Kidney (tissue), 13 donors: ENCODE measurements at regions not wholly inside any gene's neighbourhood (a gene's known extent, or its start where the extent isn't known, plus 50 kb on each side); places are given as distances from the start of the nearest gene placed in this dataset.

Experiments
- DNase-seq, 5 donors: peaks; one replicate each; pipeline ENCODE4 v3.0.0-alpha.2; 2013 to 2020
- FAIRE-seq: peaks from 2 replicates; lab custom pipeline; 2012; peaks lifted over from hg19 to GRCh38; lab: Jason Lieb, UNC
- H3K27ac ChIP-seq, 2 donors: one replicate each; pipeline ENCODE4 v1.7.0; 2013; ENCODE audit warnings: low read depth in 2 of 2, low read length in 2 of 2, inconsistent platforms in 1 of 2
- H3K27me3 ChIP-seq: one replicate; pipeline ENCODE4 v1.7.1; 2013; ENCODE audit warnings: low read length, inconsistent platforms; ENCODE audit not compliant: control insufficient read depth, insufficient read depth
- H3K36me3 ChIP-seq, 3 donors: one replicate each; pipeline versions ENCODE4 v1.7.0 to v1.7.1; 2013; ENCODE audit warnings: low read length in 3 of 3, control low read depth in 1 of 3, inconsistent platforms in 1 of 3; ENCODE audit not compliant: insufficient read depth in 3 of 3, control insufficient read depth in 2 of 3
- H3K4me1 ChIP-seq, 3 donors: one replicate each; pipeline versions ENCODE4 v1.7.0 to v1.7.1; 2013; ENCODE audit warnings: low read length in 3 of 3, inconsistent platforms in 1 of 3, low read depth in 1 of 3; ENCODE audit not compliant: control insufficient read depth in 2 of 3, insufficient read depth in 2 of 3
- H3K4me3 ChIP-seq, 3 donors: one replicate each; pipeline versions ENCODE4 v1.7.0 to v1.8.1; 2013; ENCODE audit warnings: low read length in 3 of 3, control low read depth in 1 of 3, inconsistent platforms in 1 of 3
- H3K9ac ChIP-seq, 3 donors: one replicate each; pipeline versions ENCODE4 v1.7.0 to v1.7.1; 2013; ENCODE audit warnings: low read length in 3 of 3, control low read depth in 1 of 3, inconsistent platforms in 1 of 3
- H3K9me3 ChIP-seq, 3 donors: one replicate each; pipeline versions ENCODE4 v1.7.0 to v1.7.1; 2013; ENCODE audit warnings: low read length in 3 of 3, control low read depth in 1 of 3, inconsistent platforms in 1 of 3; ENCODE audit not compliant: control insufficient read depth in 2 of 3, insufficient read depth in 1 of 3
- intact Hi-C: fragments of 100-400 bp; cut with DNase I; formaldehyde crosslinking; loops from one replicate; pipeline ENCODE4 v1.11.1; 2022
- TF ChIP-seq, protein P1 (sequence below): IDR thresholded peaks from 3 replicates; pipeline ENCODE4 v1.5.1; 2012; ENCODE audit warnings: mild to moderate bottlenecking, moderate library complexity, borderline replicate concordance; ENCODE audit not compliant: insufficient read depth; ENCODE audit errors: extremely low read depth
- donor health status: control.
- donor health status: control.
- donor health status: control.
- donor health status: control.
- donor health status: control.
- donor health status: DM: yes; HTN: yes; CAD: no.
- donor health status: Normal renal cell carcinoma (clear cell type).

DNA sequence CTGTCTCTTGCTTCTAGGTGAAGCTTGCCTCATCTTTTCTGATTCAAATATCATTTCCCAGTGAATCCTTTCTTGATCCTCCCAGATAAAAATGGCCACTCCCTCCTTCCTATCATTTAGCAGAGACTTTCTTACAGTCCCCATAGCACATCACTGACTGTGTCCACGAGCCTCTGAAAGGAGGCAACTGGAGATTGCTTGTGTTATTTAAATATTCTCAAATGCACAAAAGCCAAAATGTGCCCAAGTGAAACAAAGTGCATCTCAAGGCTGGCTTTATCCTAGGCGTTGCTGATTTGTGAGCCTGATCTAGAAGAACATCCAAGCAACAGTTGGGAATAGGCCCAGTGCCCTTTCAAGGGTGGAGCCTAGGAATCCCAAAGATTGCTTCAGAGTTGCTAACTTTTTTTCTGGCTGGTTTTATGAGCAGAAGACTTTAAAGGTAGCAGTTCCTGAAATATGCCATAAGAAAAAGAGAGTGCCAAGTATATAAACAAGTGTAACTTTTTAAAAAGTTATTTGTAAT is 393.6 kb downstream of the CD83 start:
- Histone ChIP-seq H3K9ac (no peak overlapping the region), H3K9me3 (no peaks in the 10 kb centered on the region), H3K27me3 (no peaks in the 10 kb centered on the region), H3K27ac (no peak overlapping the region), H3K4me1 (no peaks in the 10 kb centered on the region), H3K4me3 (no peak overlapping the region), H3K36me3 (no peaks in the 10 kb centered on the region)
- DNase-seq (no peak), FAIRE-seq (no peak)
- TF ChIP-seq, protein P1, sequence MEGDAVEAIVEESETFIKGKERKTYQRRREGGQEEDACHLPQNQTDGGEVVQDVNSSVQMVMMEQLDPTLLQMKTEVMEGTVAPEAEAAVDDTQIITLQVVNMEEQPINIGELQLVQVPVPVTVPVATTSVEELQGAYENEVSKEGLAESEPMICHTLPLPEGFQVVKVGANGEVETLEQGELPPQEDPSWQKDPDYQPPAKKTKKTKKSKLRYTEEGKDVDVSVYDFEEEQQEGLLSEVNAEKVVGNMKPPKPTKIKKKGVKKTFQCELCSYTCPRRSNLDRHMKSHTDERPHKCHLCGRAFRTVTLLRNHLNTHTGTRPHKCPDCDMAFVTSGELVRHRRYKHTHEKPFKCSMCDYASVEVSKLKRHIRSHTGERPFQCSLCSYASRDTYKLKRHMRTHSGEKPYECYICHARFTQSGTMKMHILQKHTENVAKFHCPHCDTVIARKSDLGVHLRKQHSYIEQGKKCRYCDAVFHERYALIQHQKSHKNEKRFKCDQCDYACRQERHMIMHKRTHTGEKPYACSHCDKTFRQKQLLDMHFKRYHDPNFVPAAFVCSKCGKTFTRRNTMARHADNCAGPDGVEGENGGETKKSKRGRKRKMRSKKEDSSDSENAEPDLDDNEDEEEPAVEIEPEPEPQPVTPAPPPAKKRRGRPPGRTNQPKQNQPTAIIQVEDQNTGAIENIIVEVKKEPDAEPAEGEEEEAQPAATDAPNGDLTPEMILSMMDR, result no peak
- intact Hi-C loops, result no loop called here

DNA sequence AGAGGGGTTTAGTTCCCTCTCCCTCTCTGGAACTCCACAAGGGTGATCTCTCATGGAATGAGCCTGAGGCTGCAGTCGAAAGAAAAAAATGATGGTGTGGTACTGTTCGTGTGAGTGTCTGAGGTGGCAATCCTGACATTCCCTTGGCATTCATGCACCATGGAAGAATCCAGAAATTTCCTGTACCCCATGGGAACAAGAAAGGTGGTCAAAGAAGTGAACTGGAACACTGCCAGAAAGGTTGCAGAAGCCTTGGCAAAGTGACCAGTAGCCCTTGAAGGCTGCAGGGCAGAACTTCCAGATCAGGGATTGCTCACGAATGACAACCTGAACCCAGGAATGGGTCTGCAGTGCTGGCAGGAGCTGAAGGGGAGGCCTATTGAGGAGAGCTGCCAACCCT is 394.7 kb downstream of the CD83 start:
- TF ChIP-seq, protein P1, result no peak
- intact Hi-C loops, result no loop called here
- Histone ChIP-seq H3K27me3 (no peaks in the 10 kb centered on the region), H3K4me1 (no peaks in the 10 kb centered on the region), H3K9me3 (no peaks in the 10 kb centered on the region), H3K27ac (no peak overlapping the region), H3K9ac (no peak overlapping the region), H3K36me3 (no peaks in the 10 kb centered on the region), H3K4me3 (no peak overlapping the region)
- no peak for DNase-seq
- FAIRE-seq, result no peak

DNA sequence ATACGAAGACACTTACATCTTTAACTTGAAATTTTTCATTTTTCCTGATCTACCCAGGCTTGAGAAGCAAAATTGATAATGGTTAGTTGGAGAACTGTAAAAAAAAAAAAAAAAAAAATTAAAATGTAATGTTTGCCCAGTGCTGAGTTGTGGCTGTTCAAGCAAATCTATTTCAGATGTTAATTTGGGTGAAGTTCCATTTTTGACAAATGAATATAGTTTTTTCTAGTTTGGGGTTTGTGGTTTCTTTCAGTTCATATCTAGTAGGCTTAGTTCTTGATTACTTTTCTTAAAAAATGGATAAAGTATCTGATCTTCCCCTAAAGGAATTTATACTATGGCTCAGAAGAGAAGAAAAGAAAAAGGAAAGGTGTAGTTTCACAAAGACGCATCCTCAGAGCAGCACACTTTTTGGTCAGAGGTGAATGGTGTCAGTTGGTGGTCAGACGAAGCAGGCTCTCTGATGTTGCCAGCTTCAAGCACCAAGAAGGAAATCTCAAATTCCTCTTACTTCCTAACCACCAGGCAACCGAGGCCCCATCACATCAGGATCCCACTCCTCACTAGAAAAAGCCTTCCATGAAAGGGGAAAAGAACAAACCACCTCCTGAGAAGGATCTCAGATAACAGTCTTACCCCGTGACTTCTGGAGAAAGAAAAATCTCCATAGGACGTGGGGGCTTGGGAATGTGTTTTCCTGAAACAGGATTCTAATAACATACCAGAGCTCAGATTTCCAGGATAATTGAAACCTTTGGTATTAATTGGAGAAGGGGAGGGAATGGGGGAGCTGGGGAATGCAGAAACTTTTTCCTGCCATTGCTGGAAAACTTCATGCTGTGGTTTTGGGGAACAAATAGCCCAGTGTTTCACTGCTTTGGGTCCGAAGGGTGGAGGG is 396.2 kb downstream of the CD83 start:
- TF ChIP-seq, protein P1, result no peak
- H3K4me3 ChIP-seq, result no peak overlapping the region
- no peak overlapping the region for H3K27ac ChIP-seq
- H3K9me3 ChIP-seq, result no peaks in the 10 kb centered on the region
- no peak overlapping the region for H3K9ac ChIP-seq
- intact Hi-C loops, result no loop called here
- DNase-seq (peak in 3 of 5 donors; percentile 17 to 61 (median 59)), FAIRE-seq (no peak)
- no peaks in the 10 kb centered on the region for H3K4me1 ChIP-seq
- H3K27me3 ChIP-seq, result no peaks in the 10 kb centered on the region
- H3K36me3 ChIP-seq, result no peaks in the 10 kb centered on the region
